CD4-positive, alpha-beta T cell (primary cell): ENCODE measurements at regions not wholly inside any gene's neighbourhood (a gene's known extent, or its start where the extent isn't known, plus 50 kb on each side); places are given as distances from the start of the nearest gene placed in this dataset.

ENCODE experiments used
- ATAC-seq: fragments of 200-7000 bp; cut with Tn5 transposase; one replicate; pipeline ENCODE4 v1.10.0; 2022; ENCODE audit warnings: mild to moderate bottlenecking; ENCODE audit not compliant: poor library complexity
- CTCF ChIA-PET: fragments of 350-600 bp; sonication (Branson Sonifier 250); formaldehyde crosslinking; loops from one replicate; lab custom pipeline; 2021; ENCODE audit warnings: antibody characterized with exemption, inconsistent platforms; lab: Charles Lee
- POLR2A ChIA-PET: fragments of 350-600 bp; sonication (Branson Sonifier 250); formaldehyde crosslinking; loops from one replicate; lab custom pipeline; 2021; ENCODE audit warnings: antibody characterized with exemption, inconsistent platforms; lab: Charles Lee
- DNase-seq, 14 experiments: peaks; one replicate each; pipeline ENCODE4 v3.0.0-alpha.2; 2013 to 2020; ENCODE audit warnings: mixed read lengths in 2 of 14
- H3K27ac ChIP-seq, 2 donors: one replicate each; pipeline versions ENCODE4 v1.5.1 to v1.7.0; 2013; ENCODE audit warnings: low read length in 2 of 2, low read depth in 1 of 2, mild to moderate bottlenecking in 1 of 2
- H3K27me3 ChIP-seq, 2 experiments: 1 replicate in 1 of 2; 2 replicates in 1 of 2; pipeline versions ENCODE4 v1.6.1 to v1.7.0; 2013; ENCODE audit warnings: low read length in 2 of 2, control low read depth in 1 of 2, mild to moderate bottlenecking in 1 of 2, moderate library complexity in 1 of 2; ENCODE audit not compliant: insufficient read depth in 2 of 2, control insufficient read depth in 1 of 2
- H3K36me3 ChIP-seq: one replicate; pipeline ENCODE4 v1.6.1; 2013; ENCODE audit warnings: low read length, control low read depth; ENCODE audit not compliant: insufficient read depth
- H3K4me1 ChIP-seq: one replicate; pipeline ENCODE4 v1.6.1; 2013; ENCODE audit warnings: low read length, control low read depth; ENCODE audit not compliant: insufficient read depth
- H3K4me3 ChIP-seq: one replicate; pipeline ENCODE4 v1.5.1; 2013; ENCODE audit warnings: mild to moderate bottlenecking, low read length, moderate library complexity
- H3K9me3 ChIP-seq, 2 experiments: 1 replicate in 1 of 2; 2 replicates in 1 of 2; pipeline versions ENCODE4 v1.6.1 to v1.7.0; 2013; ENCODE audit warnings: low read length in 2 of 2, mild to moderate bottlenecking in 2 of 2, control low read depth in 1 of 2, moderate library complexity in 1 of 2; ENCODE audit not compliant: control insufficient read depth in 1 of 2, insufficient read depth in 1 of 2
- H3K27ac Mint-ChIP-seq: one replicate; pipeline ENCODE4 v1.8.0; 2020; ENCODE audit warnings: mixed read lengths
- H3K27me3 Mint-ChIP-seq: one replicate; pipeline ENCODE4 v1.8.0; 2021; ENCODE audit warnings: mixed read lengths
- H3K36me3 Mint-ChIP-seq: one replicate; pipeline ENCODE4 v1.8.0; 2021; ENCODE audit warnings: low read depth, mixed read lengths
- H3K4me1 Mint-ChIP-seq: one replicate; pipeline ENCODE4 v1.8.0; 2021; ENCODE audit warnings: low read depth, mixed read lengths
- H3K4me3 Mint-ChIP-seq: one replicate; pipeline ENCODE4 v1.8.0; 2020; ENCODE audit warnings: mild to moderate bottlenecking, mixed read lengths
- H3K9me3 Mint-ChIP-seq: one replicate; pipeline ENCODE4 v1.8.0; 2020; ENCODE audit warnings: mixed read lengths
- intact Hi-C, 2 experiments: fragments of 100-400 bp; cut with DNase I in 1 of 2; cut with micrococcal nuclease in 1 of 2; formaldehyde crosslinking; loops; one replicate each; pipeline versions ENCODE4 v1.15.1 to v1.9.0; 2023 to 2025; cut with DNase I, micrococcal nuclease
- TF ChIP-seq, protein P1 (sequence below): fragments of 200-600 bp; IDR thresholded peaks from one replicate; pipeline ENCODE4 v1.8.0; 2022; ENCODE audit warnings: antibody characterized with exemption, mild to moderate bottlenecking

DNA sequence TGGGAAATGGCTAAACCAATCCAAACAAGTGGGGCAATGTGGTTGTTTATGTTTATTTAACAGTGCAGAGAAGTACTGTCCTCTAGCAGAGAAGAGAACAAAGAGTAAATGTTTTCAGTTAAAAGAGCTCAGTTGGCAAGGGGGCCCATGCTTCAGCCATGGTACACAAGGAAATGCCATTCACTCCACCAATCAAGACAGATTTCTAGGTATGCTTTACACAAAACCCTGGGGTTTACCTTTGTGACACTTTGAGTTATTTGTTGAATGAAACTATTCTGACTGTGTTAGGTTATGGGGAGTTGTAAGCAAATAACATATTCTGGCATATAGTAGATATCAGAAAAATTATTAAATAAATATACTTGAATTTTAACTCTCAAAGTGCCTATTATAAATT is 228.5 kb upstream of the MME start:
- ChIA-PET POLR2A (no interaction called here), CTCF (no interaction called here)
- H3K9me3 Mint-ChIP-seq, result peaks cover 3% of the 10 kb centered on the region
- no peaks in the 10 kb centered on the region for H3K36me3 Mint-ChIP-seq
- TF ChIP-seq, protein P1, sequence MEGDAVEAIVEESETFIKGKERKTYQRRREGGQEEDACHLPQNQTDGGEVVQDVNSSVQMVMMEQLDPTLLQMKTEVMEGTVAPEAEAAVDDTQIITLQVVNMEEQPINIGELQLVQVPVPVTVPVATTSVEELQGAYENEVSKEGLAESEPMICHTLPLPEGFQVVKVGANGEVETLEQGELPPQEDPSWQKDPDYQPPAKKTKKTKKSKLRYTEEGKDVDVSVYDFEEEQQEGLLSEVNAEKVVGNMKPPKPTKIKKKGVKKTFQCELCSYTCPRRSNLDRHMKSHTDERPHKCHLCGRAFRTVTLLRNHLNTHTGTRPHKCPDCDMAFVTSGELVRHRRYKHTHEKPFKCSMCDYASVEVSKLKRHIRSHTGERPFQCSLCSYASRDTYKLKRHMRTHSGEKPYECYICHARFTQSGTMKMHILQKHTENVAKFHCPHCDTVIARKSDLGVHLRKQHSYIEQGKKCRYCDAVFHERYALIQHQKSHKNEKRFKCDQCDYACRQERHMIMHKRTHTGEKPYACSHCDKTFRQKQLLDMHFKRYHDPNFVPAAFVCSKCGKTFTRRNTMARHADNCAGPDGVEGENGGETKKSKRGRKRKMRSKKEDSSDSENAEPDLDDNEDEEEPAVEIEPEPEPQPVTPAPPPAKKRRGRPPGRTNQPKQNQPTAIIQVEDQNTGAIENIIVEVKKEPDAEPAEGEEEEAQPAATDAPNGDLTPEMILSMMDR, result no peak
- intact Hi-C loops, result no loop called here
- H3K9me3 ChIP-seq, result no peaks in the 10 kb centered on the region
- no peaks in the 10 kb centered on the region for H3K4me1 ChIP-seq
- H3K27ac ChIP-seq, result no peak overlapping the region
- DNase-seq (no peak), ATAC-seq (no peak)
- no peaks in the 10 kb centered on the region for H3K36me3 ChIP-seq
- H3K4me3 Mint-ChIP-seq, result no peak overlapping the region
- H3K4me1 Mint-ChIP-seq, result no peaks in the 10 kb centered on the region
- no peak overlapping the region for H3K27ac Mint-ChIP-seq
- H3K27me3 Mint-ChIP-seq, result no peaks in the 10 kb centered on the region
- H3K4me3 ChIP-seq, result no peak overlapping the region
- no peaks in the 10 kb centered on the region for H3K27me3 ChIP-seq

DNA sequence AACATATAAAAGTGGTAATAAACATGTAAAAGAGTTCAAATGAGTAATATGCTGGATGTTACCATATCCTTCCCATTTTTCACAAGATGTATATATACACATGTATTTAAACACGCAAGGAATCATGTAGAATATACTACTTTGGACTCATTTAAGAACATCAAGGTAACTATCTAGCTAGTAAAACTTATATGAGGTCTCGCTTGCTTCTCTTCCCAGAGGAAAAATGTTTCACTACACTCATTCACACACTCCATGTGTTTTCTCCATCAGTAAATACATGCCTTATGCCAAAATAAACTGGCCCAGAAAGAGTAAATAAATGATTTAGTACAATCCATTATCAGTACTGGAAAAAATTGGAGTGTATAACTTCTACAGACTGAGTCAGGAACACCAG is 229.2 kb upstream of the MME start:
- no peaks in the 10 kb centered on the region for H3K9me3 ChIP-seq
- no peaks in the 10 kb centered on the region for H3K4me1 ChIP-seq
- no peak overlapping the region for H3K4me3 Mint-ChIP-seq
- intact Hi-C loops, result no loop called here
- ChIA-PET CTCF (no interaction called here), POLR2A (no interaction called here)
- H3K27ac ChIP-seq, result no peak overlapping the region
- no peaks in the 10 kb centered on the region for H3K4me1 Mint-ChIP-seq
- ATAC-seq, result no peak
- H3K9me3 Mint-ChIP-seq, result peaks cover 3% of the 10 kb centered on the region
- H3K27me3 ChIP-seq, result no peaks in the 10 kb centered on the region
- no peaks in the 10 kb centered on the region for H3K27me3 Mint-ChIP-seq
- H3K4me3 ChIP-seq, result no peak overlapping the region
- H3K36me3 ChIP-seq, result no peaks in the 10 kb centered on the region
- DNase-seq, result no peak
- TF ChIP-seq, protein P1, result no peak
- no peak overlapping the region for H3K27ac Mint-ChIP-seq
- H3K36me3 Mint-ChIP-seq, result no peaks in the 10 kb centered on the region

DNA sequence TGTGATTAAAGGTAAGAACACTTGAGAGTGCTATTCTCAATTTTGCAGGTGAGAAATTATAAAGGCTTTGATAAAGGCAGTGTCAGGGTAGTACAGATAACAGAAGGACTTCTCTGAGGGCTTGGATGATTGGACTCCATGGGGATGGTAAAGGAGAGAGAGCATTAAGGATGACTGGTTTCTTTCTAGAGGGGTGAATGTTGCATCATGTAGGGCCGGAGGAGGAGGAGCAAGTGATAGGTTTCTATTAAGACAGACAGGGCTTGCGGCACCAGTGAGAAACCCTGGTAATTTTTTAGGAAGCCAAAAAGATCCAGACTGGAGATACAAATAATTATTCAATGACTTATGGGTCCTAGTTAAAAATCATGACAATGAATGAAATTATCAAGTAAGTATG is 230.7 kb upstream of the MME start:
- TF ChIP-seq, protein P1, result no peak
- ChIA-PET POLR2A (no interaction called here), CTCF (no interaction called here)
- peaks cover 3% of the 10 kb centered on the region for H3K9me3 Mint-ChIP-seq
- no peaks in the 10 kb centered on the region for H3K27me3 ChIP-seq
- no peak overlapping the region for H3K27ac ChIP-seq
- no peaks in the 10 kb centered on the region for H3K27me3 Mint-ChIP-seq
- intact Hi-C loops, result no loop called here
- no peaks in the 10 kb centered on the region for H3K9me3 ChIP-seq
- DNase-seq (no peak), ATAC-seq (no peak)
- H3K36me3 Mint-ChIP-seq, result no peaks in the 10 kb centered on the region
- H3K4me1 ChIP-seq, result no peaks in the 10 kb centered on the region
- H3K4me1 Mint-ChIP-seq, result no peaks in the 10 kb centered on the region
- H3K27ac Mint-ChIP-seq, result no peak overlapping the region
- H3K4me3 ChIP-seq, result no peak overlapping the region
- no peaks in the 10 kb centered on the region for H3K36me3 ChIP-seq
- no peak overlapping the region for H3K4me3 Mint-ChIP-seq
